BE2C (cell line): ENCODE measurements at regions not wholly inside any gene's neighbourhood (a gene's known extent, or its start where the extent isn't known, plus 50 kb on each side); places are given as distances from the start of the nearest gene placed in this dataset.

Experiments
- DNase-seq: peaks from one replicate; pipeline ENCODE4 v3.0.0-alpha.2; 2020
- H3K27me3 ChIP-seq: fragments of 250-450 bp; sonication (Bioruptor Pico); 2 replicates; pipeline ENCODE4 v1.5.1; 2020; ENCODE audit warnings: mild to moderate bottlenecking
- H3K36me3 ChIP-seq: fragments of 250-450 bp; sonication (Bioruptor Pico); 2 replicates; pipeline ENCODE4 v1.5.1; 2020; ENCODE audit warnings: mild to moderate bottlenecking
- H3K4me1 ChIP-seq: fragments of 250-450 bp; sonication (Bioruptor Pico); 2 replicates; pipeline ENCODE4 v1.5.1; 2020
- H3K4me3 ChIP-seq: 2 replicates; pipeline ENCODE4 v1.5.1; 2011; ENCODE audit warnings: low read depth, low read length
- H3K9me3 ChIP-seq: fragments of 250-450 bp; sonication (Bioruptor Pico); 2 replicates; pipeline ENCODE4 v1.5.1; 2020
- CTCF ChIP-seq: IDR thresholded peaks from 2 replicates; pipeline ENCODE4 v1.5.1; 2012; ENCODE audit warnings: mild to moderate bottlenecking, low read depth, low read length

- DNase-seq = no peak
- Histone ChIP-seq H3K9me3 (no peaks in the 10 kb centered on the region; the same call in 1 of the 2 replicates), H3K4me1 (peaks cover 12% of the 10 kb centered on the region), H3K27me3 (no peaks in the 10 kb centered on the region), H3K4me3 (no peak overlapping the region), H3K36me3 (no peaks in the 10 kb centered on the region)
- TF ChIP-seq CTCF = no peak
Observed at GRCh38 chr10:60517805-60518204, 128.1 kb upstream of the ANK3 start.

GRCh38 chr10:60513281-60513680 is 123.6 kb upstream of the ANK3 start:
- peaks cover under 1% of the 10 kb centered on the region for H3K4me1 ChIP-seq
- DNase-seq = no peak
- no peaks in the 10 kb centered on the region for H3K9me3 ChIP-seq
- H3K27me3 ChIP-seq = no peaks in the 10 kb centered on the region
- no peak for TF ChIP-seq CTCF
- H3K36me3 ChIP-seq = no peaks in the 10 kb centered on the region
- H3K4me3 ChIP-seq = no peak overlapping the region

GRCh38 chr10:60511477-60512229 is 122.0 kb upstream of the ANK3 start:
- Histone ChIP-seq H3K36me3 (no peaks in the 10 kb centered on the region), H3K9me3 (no peaks in the 10 kb centered on the region), H3K27me3 (no peaks in the 10 kb centered on the region), H3K4me3 (no peak overlapping the region), H3K4me1 (no peaks in the 10 kb centered on the region)
- DNase-seq = no peak
- TF ChIP-seq CTCF = no peak

GRCh38 chr10:60508831-60509230 is 119.2 kb upstream of the ANK3 start:
- no peak for DNase-seq
- no peak for TF ChIP-seq CTCF
- Histone ChIP-seq H3K4me3 (no peak overlapping the region), H3K36me3 (no peaks in the 10 kb centered on the region), H3K9me3 (no peaks in the 10 kb centered on the region), H3K27me3 (no peaks in the 10 kb centered on the region), H3K4me1 (no peaks in the 10 kb centered on the region)

GRCh38 chr10:60508037-60508436 is 118.4 kb upstream of the ANK3 start:
- Histone ChIP-seq H3K27me3 (no peaks in the 10 kb centered on the region), H3K9me3 (no peaks in the 10 kb centered on the region), H3K36me3 (no peaks in the 10 kb centered on the region), H3K4me3 (no peak overlapping the region), H3K4me1 (no peaks in the 10 kb centered on the region)
- no peak for DNase-seq
- TF ChIP-seq CTCF = no peak

GRCh38 chr10:60502621-60503020 is 112.9 kb upstream of the ANK3 start:
- Histone ChIP-seq H3K36me3 (no peaks in the 10 kb centered on the region), H3K9me3 (no peaks in the 10 kb centered on the region), H3K4me3 (no peak overlapping the region), H3K27me3 (no peaks in the 10 kb centered on the region), H3K4me1 (no peaks in the 10 kb centered on the region)
- no peak for DNase-seq
- TF ChIP-seq CTCF = no peak
